UCSD-AML1 (cell line): ENCODE measurements at regions not wholly inside any gene's neighbourhood (a gene's known extent, or its start where the extent isn't known, plus 50 kb on each side); places are given as distances from the start of the nearest gene placed in this dataset.
"Not testable (repeated sequence)": the region's sequence is repeated elsewhere in the genome, so short reads cannot be mapped to it uniquely, and the experiment has no call there.

Experiments used
- DNase-seq: peaks from one replicate; lab custom pipeline; 2025; ENCODE audit not compliant: unreplicated experiment; lab: John Stamatoyannopoulos, UW

DNA sequence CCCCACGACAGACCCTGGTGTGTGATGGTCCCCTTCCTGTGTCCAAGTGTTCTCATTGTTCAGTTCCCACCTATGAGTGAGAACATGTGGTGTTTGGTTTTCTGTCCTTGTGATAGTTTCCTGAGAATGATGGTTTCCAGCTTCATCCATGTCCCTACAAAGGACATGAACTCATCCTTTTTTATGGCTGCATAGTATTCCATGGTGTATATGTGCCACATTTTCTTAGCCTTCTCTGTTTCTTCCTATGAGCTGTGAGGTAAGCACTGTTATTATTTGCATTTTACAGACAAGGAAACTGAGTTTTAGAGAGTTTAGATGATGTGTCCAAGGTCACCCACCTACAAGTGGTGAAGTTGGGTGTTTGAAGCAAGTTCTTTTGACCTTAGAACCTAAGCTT lies 51.1 kb upstream of the BNC1 start:
- DNase-seq = not testable (repeated sequence)

DNA sequence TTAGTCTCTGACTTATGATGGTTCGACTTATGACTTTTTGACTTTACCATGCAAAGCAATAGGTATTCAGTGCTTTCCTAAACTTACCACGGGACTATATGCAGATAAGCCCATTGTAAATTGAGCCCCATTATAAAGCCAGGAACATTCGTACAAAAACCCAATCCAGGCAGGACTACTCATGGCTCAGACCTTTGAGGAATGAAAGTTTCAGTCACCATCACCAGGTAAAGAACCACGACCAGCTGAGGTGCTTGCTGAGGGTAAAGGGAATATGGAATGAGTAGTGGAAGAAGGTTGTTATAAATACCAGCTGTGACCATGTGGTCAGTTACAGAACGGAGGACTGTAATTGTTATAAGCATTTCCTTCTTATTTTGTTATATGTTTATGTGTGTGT lies 54.9 kb upstream of the BNC1 start:
- no peak for DNase-seq

DNA sequence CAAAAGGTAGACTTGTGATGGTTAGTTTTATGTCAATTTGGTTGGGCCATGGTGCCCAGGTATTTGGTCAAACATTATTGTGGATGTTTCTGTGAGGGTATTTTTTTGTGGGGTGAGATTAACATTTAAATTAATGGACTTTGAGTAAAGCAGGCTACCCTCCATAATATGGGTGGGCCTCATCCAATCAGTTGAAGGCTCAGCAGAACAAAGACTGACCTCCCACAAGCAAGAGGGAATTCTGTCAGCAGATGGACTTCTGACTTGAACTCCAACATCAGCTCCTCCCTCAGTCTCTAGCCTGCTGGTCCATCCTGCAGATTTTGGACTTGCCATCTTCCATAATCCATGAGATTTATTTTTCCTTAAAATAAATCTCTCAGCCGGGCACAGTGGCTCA lies 55.6 kb upstream of the BNC1 start:
- DNase-seq = no peak

DNA sequence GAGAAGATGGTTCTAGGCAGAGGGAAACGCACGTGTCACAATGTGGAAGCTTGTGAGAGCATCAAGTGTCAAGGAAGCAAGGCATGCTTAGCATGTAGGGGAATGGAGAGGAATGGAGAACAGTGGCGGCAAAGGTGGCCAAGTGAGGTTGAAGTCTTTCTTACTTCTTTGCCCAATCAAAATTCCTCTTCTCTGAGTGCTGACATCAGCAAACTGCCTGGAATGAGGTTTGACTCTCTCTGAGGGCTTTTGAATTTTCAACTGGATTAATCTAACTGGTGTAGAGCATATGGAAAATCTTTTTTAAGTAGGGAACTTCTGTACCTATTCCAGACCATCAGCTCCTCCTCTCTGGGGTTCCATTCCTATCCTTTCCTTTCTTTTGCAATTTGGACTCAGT lies 61.9 kb upstream of the BNC1 start:
- no peak for DNase-seq

DNA sequence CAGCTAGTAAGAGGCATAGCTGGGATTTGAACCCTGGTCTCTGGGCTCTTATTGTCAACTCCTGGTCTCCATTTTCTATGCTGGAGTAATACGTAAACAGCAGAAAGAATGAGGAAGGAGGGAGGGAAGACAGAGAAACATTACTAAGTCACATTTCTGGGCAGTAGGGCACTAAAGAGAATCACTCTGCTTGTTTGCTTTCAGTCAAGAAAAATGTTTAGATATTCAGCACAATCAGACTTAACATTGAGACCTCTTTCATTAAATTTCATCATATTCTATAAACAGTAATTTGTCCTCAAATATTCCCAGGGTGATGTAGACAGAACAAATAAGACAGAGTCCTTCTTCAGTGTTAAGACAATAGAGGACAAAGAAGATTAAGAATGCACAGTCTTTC lies 67.7 kb upstream of the BNC1 start:
- DNase-seq = no peak

DNA sequence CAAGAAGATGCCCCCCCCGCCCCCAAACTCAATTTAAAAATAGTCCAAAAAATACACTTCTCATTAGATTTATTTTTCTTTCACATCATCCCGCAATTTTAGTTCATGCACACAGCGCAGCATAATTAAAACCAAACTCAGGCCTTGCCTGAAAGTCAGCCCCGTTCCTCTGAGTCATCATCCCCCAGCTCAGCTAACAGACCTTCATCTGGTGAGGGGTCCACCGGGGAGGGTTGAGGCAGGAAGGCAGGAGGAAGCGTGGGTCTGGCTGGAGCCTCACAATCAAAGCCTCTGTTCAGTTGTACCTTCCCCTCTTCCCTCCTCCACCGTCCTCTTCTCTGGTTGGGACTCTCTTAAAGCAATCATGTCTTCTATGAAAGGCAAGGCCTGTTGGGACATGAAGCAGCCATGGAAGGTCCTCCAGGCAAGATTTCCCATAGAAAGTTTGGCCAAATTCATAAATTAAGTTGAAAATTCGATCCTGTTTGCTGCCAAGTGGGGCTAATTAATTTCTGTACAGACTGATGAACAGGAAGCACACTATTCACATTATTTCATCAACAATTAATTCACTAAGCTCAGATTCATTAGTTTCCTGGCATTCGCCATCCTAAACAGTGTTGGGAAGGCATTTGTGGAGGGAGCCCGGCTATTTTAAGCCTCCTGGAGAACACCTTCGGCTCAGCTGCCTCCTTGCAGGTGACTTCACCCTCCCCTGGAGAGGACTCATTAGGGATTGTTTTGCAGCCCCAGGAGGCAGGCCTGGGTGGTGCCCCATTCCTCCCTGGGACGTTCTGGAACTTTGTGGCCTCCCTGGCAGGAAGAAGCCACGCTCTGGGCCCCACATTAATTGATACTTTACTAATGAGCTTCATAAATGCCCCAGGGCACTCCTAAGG lies 72.3 kb upstream of the BNC1 start:
- DNase-seq = no peak

DNA sequence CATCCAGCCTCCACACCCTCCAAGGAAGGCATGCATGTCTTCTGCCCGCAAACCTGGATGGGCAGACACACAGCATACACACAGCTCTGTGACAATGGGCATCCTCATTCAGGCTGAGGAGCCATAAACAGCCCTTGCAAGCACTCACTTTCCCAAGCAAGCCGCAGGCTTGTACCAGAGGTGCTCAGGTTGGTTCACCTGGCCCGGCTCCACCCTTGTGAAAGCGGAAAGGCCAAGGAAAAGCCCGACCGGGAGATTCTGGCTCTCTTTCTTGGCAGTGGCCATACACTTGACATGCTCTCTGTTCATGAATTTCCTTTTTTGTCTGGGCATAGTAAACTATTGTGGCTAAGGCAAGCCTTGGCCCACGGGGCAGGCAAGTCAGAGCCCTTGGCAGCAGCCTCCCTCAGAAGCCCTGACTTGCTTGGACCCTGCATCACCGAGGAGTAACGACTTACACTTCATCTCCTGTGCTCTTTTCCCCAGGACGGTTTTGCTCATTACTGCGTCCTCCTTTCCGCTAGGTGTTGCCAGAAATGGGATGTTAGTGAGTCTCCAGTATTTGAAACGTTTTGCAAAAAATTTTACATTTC lies 74.6 kb upstream of the BNC1 start:
- no peak for DNase-seq

DNA sequence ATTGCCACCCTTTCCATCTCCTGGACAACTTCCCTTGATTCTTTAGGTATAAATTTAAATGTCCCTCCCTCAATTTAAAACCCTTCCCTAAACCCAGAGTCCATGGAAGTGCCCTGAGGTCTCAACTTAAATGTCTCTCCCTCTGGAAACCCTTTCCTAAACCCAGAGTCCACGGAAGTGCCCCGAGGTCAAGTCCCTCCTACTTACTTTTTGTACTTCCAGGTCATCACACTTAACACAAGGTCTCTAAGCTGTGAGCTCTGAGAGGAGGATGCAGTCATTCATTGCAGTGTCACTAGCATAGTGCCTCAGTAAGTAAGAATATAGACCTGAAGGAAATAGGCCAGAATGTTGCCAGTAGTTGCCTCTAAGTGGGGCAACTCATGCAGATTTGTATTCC lies 78.2 kb upstream of the BNC1 start:
- DNase-seq = no peak

DNA sequence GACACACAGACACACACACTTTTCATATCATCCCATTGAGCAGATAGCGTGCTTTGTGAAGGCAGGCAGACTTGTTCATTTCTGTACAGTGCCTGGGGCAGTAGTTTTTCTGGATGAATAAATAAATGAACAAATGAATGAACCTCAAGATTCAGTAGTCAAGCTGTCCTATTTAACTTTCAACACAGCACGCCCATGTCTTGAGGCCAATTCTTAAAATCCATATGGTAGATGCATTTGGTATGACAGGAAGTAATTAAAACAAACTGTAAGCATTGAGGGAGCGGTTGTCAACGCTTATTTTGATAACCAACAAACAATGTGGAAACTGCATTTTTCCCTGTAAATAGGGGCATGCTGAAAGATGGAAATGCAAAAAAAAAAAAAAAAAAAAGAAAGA lies 80.0 kb upstream of the BNC1 start:
- no peak for DNase-seq

DNA sequence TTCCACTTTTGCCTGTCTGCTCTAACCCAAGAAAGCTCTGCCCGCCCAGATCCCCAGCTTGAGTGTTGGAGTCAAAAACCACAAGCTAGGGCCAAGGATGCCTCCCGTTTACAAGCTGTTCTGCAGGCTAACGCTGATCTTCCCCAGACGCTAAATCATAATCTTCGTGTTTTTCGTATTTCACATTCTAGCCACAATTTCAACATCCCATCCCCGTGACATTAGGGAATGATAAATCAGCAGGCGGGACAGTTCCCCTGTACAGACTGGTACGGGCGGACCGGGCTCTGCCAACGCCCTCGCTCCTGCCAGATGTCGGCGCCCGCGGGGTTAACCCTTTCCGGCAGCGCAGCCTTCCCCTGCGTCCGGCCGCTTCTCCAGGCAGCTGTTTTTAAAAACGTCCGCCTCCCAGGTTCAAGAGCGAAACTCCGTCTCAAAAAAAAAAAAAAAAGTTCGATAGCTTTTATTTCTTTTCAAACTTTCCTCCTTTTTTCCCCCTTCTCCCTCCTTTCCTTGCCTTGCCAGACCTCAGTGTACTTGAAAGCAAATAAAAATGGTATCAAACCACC lies 81.0 kb upstream of the BNC1 start:
- DNase-seq = peak; percentile 31

DNA sequence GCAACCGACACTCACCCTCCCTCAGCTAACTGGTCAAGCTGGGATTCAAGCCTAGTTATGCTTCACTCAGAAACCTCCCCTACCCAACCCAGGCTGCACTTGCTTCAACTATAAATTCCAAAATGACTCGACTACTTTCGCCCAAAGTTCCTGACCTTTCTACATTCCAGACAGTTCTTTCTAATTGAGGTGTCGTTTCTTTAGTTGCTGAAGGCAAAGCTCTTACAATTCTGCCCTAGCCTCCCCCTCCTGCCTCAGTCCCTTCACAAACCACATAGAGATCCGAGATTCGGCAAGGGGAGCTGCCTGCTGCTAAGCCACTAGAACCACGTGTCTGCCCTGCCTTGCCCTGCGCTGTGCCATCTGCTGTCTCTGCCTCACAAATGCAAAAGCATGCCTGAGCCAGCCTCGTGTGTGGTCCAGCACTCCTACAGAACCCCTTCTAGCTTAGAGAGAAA lies 74.7 kb upstream of the SH3GL3 start:
- no peak for DNase-seq

DNA sequence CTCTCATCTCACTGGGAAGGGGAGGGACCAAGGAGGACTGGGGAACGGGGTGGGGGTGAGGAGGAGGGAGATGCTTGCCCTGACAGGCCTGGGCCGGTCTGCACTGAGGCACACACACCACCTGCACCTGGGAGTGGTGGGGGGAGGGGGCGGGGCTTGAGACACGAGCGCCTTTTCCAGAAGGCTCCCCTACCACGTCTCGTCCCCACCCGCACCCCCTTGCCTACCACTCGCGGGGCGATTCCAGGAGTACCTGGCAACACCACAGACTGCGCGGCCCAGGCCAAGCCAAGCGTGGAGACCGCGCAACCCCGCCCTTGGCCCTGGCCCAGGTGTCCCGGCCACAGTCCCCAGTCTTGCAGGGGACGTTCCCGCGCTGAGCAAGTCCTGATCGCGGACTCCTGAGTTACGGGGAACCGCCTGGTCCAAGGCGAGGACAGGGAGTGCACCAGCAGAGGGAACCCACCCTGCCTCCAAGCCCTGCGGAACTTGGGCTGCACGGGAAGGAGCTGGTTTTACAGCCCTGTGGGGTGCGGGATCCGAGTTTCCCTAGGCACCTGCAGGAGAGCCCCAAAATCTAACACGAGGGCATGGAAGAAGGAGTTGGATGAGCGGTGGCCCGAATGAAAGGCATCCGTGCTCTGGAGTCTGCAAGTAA lies 68.1 kb upstream of the SH3GL3 start:
- no peak for DNase-seq

DNA sequence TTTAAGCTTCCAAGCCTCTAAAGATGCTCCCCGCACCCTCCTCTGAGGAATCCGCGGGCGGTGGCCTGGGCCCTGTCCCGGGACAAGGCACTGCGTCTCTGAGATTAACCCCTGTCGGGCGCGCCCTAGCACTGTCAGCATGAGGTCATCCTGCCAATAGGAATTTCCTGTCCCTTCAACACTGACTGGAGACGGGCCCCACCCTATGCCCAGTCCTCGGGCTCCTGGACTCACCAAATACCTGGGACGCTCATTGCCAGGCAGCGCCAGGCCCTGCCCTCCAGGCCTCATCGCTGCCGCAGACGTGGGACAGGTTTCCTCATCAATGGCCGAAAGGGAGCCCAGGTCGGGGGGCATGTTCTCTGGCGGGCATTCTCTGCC lies 67.6 kb upstream of the SH3GL3 start:
- no peak for DNase-seq

DNA sequence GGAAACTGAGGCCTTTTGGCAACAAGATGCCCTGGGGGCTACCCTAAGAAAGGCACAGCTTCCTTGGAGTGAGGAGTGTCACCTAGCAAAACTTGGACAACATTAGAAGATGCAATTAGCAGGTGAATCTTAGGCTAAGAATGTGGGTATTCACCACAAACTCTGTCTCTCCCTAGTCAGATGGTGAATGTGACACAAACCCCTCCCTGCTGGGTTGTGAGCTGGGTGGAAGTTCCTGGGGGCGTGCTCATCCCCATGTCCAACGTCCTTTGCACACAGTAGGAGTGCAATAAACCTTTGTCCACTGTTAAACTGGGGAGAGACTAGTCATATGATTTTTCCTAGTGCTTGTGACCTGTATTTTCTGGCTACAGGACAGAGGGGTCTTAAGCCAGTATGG lies 67.1 kb upstream of the SH3GL3 start:
- no peak for DNase-seq

DNA sequence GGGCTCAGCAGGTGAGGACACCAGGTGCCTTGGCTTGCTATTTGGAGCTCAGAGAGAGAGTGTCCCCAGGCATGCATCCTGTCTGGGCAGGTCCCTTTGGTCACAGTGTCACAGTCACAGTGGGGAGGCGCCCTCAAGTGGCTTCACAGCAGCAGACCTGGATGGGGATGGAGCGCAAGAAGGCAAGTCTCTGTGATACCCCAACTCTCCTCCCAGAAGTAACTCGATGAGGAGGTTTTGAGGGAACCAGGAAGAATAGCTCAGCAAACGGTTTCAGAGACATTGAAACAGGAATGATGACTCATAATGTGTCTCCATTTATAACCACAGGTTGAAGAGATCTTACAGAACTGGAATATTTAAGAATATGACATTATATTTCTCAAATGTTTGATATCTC lies 66.5 kb upstream of the SH3GL3 start:
- peak; percentile 46 for DNase-seq

DNA sequence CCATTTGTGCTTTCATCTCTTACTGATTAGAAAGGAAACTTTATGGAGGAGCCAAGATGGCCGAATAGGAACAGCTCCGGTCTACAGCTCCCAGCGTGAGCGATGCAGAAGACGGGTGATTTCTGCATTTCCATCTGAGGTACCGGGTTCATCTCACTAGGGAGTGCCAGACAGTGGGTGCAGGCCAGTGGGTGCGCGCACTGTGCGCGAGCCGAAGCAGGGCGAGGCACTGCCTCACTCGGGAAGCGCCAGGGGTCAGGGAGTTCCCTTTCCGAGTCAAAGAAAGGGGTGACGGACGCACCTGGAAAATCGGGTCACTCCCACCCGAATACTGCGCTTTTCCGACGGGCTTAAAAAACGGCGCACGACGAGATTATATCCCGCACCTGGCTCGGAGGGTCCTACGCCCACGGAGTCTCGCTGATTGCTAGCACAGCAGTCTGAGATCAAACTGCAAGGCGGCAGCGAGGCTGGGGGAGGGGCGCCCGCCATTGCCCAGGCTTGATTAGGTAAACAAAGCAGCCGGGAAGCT lies 63.5 kb upstream of the SH3GL3 start:
- DNase-seq = not testable (repeated sequence)

DNA sequence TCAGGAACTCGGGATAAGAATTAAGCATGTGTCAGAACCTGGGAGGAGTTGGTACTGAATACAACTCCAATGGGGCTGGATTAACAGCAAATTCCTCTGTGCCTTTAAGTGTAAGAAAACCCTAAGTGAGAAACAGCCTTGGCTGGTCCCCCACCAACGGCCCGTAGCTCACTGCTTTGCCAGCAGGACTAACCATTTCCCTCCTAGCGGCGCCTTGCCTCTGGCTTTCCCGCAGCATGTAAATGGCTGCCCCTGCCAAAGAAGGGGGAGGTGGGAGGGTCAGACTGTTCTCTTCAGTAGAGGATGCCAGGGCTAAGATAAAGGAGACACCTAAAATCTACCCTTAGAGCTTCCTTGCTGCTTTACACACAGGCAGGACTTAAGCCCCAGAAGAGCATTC lies 51.0 kb upstream of the SH3GL3 start:
- no peak for DNase-seq
